ENCODE measurements at regions not wholly inside any gene's neighbourhood (a gene's known extent, or its start where the extent isn't known, plus 50 kb on each side); places are given as distances from the start of the nearest gene placed in this dataset.
"Not testable (repeated sequence)": the region's sequence is repeated elsewhere in the genome, so short reads cannot be mapped to it uniquely, and the experiment has no call there.

DNA sequence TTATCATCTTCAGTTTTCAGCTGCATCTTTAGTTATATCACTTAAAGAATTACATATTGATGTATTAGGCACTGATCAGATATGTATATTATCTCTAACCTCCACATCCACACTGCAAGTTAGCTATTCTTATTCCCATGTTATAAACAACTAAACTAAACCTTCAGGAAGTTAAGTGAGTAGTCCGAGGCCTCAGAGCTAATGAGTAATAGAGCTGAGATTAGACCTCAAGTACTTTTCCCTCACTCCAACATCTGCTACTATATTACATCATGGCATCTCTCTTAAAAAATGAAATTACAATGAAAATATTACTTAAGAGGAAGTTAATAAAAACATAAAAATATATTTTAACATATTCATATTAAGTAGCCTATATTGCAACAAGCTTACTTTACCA is 183.6 kb upstream of the MAP2 start:
- no peak for DNase-seq (ENCODE audit: low read depth, low spot score)
- no peak overlapping the region for H3K27ac ChIP-seq

DNA sequence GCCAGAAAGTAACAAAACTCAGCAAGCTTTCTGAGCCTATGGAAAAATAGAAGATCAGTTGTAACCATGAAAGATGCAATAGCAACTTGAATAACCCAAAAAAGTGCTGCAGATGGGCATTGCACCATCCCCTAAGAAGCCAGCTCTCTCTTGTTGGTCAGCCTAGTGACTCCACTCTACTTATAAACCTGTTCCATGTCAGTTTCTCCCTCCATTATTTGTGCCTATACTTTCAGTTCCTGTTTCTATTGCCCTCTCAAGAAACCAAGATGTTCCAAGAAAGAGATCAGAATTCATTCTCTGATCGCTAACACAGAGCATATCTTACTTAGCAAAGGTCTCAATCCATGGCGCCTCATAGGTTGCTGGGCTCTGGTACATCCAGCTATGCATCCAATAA is 170.3 kb upstream of the MAP2 start:
- no peak for DNase-seq (ENCODE audit: low read depth, low spot score)
- H3K27ac ChIP-seq: no peak overlapping the region

DNA sequence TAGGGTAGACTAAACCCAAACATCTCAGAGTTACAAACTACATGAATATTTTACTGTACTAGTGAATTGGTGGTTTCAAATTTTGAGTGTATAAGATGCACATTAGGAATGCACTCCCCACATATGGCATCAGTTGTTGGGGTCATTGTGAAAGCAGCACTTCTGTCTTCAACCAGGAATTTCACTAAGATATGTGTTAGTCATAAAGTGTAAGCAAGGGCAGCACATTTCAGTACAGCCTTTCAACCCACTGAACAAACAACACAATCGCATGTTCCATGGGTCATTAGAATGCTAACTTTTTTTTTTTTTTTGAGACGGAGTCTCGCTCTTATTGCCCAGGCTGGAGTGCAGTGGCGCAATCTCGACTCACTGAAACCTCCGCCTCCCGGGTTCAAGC is 164.1 kb upstream of the MAP2 start:
- no peak overlapping the region for H3K27ac ChIP-seq
- DNase-seq (ENCODE audit: low read depth, low spot score): no peak

DNA sequence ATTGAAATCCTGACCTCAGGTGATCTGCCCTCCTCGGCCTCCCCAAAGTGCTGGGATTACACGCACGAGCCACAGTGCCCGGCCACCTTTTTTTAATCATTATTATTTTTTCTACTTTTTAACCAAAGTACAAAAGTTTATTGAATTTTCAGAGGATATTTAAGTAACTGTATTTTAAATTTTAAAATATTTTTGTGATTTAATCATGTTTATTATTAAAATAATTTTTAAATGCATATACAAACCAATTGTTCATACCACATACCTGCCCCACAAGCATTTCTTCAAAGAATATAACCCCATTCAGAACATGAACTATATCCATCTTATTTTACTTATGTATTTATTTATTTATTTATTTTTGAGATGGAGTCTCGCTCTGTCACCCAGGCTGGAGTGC is 163.6 kb upstream of the MAP2 start:
- no peak for DNase-seq (ENCODE audit: low read depth, low spot score)
- no peak overlapping the region for H3K27ac ChIP-seq

DNA sequence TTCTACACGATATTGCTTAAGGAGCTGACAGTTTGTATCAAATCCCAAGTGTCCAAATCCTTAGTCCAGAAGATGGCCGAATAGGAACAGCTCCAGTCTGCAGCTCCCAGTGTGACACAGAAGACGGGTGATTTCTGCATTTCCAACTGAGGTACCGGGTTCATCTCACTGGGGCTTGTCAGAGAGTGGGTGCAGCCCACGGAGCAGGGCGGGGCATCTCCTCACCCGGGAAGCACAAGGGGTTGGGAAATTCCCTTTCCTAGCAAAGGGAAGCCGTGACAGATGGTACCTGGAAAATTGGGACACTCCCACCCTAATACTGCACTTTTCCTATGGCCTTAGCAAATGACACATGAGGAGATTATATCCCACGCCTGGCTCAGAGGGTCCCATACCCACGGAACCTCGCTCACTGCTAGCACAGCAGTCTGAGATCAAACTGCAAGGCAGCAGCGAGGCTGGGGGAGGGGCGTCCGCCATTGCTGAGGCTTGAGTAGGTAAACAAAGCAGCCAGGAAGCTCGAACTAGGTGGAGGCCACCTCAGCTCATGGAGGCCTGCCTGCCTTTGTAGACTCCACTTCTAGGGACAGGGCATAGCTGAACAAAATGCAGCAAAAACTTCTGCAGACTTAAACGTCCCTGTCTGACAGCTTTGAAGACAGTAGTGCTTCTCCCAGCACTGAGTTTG is 162.3 kb upstream of the MAP2 start:
- DNase-seq (ENCODE audit: low read depth, low spot score); H3K27ac ChIP-seq: not testable (repeated sequence)

DNA sequence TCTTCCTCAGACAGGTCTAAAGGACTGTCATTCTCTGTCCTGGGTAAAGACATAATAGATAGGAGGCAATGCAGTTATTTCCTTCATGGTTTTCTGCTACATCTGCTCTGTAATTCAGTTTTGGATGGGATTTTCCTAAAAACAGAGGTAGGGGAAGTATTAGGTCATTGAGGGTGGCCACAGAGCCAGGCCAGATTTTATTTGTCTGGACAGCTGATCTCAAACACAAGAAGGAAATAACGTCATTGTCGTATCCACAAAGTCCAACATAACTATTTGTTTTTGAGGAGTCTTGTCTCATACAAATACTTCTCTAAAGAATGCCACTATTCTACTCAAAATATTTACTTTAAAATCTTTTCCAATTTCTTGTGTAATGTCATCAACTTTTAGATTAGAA is 154.8 kb upstream of the MAP2 start:
- no peak for DNase-seq (ENCODE audit: low read depth, low spot score)
- H3K27ac ChIP-seq: no peak overlapping the region

DNA sequence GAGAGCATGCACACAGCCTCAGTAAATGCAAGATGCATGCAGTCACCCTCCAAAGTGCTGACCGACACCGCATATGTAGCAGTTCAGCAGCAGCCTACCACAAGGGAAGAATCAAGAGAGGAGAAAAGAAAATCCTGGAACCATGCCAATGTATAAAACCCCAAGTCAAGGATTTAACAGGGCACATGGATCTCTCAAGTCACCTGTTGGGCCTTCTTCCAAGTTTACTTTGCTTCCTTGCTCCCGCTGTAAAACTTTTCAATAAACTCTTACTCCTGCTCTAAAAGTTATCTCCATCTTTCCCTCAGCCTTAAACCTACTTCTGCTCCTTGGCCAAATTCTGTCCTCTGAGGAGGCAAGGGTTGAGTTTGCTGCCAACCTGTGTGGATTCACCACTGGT is 147.8 kb upstream of the MAP2 start:
- H3K27ac ChIP-seq: no peak overlapping the region
- no peak for DNase-seq (ENCODE audit: low read depth, low spot score)

DNA sequence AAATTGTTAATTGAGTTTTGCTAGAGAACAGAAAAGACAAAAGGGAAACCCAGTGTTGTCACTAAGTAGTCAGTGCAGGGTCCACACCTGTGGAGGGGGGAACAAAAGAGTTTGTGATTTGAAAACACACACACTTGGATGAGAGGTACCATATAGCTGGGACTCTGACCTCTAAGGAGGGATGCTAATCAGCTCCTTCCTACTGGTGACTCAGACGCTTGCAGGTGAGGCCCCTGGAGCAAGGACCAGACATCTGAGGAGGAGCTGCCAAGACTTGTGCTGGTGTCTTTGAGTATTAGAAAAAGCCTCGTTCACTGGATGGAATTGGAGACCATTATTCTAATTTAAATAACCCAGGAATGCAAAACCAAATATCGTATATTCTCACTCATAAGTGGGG is 146.4 kb upstream of the MAP2 start:
- no peak for DNase-seq (ENCODE audit: low read depth, low spot score)
- no peak overlapping the region for H3K27ac ChIP-seq

DNA sequence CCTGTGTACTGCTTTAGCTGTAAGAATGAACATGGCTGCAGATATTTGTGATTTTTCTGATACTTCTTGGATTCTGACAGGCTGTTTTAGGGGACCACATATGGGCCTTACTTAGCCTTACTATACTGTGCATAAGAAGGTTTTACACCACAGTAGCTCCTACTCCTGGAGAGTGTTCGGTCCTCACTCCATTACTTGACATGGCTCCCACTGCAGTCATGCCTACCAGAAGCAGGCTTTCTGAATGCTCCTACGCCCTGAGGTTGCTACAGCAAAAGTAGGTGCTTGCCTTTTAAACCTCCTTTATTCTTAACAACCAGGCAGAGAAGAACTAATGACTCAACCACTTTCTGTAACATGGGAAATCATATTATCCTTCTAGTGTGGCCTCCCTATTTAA is 125.2 kb upstream of the MAP2 start:
- no peak overlapping the region for H3K27ac ChIP-seq
- no peak for DNase-seq (ENCODE audit: low read depth, low spot score)

DNA sequence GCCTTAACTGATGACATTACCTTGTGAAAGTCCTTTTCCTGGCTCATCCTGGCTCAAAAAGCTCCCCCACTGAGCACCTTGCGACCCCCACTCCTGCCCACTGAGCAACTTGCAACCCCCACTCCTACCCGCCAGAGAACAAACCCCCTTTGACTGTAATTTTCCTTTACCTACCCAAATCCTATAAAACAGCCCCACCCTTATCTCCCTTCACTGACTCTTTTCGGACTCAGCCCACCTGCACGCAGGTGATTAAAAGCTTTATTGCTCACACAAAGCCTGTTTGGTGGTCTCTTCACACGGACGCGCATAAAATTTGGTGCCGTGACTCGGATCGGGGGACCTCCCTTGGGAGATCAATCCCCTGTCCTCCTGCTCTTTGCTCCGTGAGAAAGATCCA is 124.4 kb upstream of the MAP2 start:
- not testable (repeated sequence) for H3K27ac ChIP-seq; DNase-seq (ENCODE audit: low read depth, low spot score)

DNA sequence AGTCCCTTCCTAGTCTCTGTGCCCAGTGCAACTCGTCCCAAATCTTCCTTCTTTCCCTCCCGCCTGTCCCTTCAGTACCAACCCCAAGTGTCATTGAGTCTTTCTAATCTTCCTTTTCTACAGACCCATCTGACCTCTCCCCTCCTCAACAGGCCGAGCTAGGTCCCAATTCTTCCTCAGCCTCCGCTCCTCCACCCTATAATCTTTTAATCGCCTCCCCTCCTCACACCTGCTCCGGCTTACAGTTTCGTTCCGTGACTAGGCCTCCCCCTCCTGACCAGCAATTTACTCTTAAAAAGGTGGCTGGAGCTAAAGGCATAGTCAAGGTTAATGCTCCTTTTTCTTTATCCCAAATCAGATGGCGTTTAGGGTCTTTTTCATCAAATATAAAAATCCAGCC is 123.1 kb upstream of the MAP2 start:
- not testable (repeated sequence) for DNase-seq (ENCODE audit: low read depth, low spot score); H3K27ac ChIP-seq

DNA sequence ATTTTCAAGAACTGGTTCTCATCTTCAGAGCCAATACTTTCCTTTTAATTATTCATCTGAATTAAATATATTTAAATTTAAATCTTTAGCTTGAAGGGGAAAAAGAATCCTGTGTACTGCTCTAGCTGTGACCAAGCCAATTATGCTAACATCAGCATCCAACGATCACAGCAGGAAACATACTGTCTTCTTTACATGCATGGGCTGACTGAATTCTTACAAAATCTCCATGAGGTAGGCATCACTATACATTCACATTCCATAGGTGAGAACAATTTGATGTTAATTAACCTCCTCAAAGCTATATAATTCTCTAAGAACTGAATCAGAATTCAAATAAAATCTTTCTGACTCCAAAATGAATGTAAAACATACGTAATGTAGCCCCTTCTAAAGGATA is 118.8 kb upstream of the MAP2 start:
- DNase-seq (ENCODE audit: low read depth, low spot score): no peak
- no peak overlapping the region for H3K27ac ChIP-seq

DNA sequence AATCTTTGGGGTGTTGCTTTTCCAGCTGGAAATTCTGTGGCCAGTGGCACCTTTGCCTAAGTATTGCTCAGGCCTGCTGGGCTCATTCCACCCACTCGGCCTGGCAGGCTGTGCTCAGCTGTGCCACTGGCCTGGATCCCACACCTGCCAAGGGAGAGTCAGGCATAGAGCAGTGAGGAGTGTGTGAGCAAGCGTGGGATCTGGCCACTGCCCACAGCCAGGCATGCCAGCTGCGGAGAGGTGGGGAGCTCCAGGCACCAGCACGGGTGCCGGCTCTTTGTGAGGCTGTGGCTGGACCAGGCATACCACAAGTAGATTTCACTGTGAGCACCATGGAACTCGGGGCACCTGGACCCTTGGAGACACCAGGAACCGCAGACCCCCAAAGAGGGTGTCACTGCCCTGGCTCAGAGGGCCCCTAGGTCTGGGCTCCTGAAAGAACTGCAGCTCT is 118.1 kb upstream of the MAP2 start:
- no peak for DNase-seq (ENCODE audit: low read depth, low spot score)

DNA sequence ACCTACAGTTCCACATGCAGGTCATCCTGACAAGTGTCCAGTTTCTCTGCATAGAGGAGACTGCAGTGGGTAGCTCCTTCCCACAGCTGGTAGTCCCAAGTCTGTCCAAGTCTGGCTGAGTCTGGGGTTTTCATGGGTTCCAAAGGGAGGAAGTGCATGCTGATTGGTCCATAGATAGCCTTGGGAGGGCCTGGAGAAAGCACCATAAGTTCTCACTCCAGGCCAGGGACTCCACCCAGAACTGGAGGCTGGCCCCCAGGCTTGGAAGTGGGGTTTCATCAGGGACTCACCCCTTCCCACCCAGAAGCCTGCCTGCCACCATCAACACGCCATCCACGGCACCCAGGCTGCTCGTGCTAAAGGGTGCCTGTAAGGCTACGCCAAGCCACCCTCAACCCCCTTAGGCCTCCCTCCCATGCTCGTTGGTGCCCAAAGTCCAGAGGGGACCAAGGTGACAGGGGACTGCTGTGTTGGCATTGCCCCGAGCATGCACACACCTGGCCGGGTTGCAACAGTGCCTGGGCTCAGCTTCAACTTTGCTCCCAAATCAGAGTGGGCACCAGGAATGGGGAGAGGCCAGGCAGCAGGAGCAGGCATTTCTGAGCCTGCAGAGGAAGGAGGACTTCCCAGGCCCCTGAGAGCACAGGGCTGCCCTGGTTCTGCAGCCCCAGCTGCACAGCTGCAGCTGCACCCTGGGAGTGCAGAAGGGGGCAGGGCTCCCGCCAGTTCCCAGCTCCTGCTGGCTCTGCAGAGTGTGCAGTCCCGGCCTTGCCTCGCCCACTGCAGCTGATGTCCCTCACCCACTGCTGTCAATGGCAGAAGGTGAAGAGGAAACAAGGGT is 116.5 kb upstream of the MAP2 start:
- DNase-seq (ENCODE audit: low read depth, low spot score): no peak
- no peak overlapping the region for H3K27ac ChIP-seq

More for the DNA sequence above, 118.1 kb upstream of the MAP2 start:
- no peak overlapping the region for H3K27ac ChIP-seq

DNA sequence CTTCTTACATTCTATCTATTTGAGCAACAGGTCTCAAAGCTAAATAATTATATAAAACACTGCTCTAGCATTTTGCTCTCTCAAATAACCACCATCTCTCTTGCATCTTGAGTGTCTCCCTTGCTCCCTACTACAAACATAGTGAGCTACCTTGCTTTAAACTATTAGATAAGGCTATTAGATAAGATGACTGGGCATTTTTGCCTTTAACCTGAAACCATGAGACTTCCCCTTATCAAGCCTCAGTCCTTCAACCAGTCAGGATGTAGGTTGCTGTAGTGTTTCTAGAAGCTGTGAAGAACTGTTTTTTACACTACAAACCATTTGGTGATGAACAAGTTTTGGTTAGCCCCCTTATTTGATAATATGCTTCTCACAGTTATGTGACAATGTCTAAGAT is 115.4 kb upstream of the MAP2 start:
- H3K27ac ChIP-seq: no peak overlapping the region
- DNase-seq (ENCODE audit: low read depth, low spot score): no peak

DNA sequence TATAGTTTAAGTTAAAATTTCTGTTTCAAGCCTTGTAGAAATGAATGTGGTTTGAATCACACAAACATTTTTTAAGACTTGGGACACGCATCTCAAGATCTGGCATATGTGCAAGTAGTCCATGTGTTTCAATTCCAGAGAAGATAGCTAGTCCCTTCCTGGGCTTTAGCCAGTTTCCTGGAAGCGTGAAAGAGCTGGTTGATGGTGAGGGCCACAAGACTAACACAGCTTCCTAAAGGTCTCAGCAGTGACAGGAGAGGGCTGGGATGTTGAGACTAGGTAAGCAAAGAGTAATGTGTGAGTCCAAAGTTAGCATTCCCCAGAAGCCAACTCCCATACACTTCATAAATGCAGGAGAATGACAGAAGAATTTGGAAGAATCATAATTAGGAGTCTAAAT is 111.9 kb upstream of the MAP2 start:
- no peak overlapping the region for H3K27ac ChIP-seq
- no peak for DNase-seq (ENCODE audit: low read depth, low spot score)

DNA sequence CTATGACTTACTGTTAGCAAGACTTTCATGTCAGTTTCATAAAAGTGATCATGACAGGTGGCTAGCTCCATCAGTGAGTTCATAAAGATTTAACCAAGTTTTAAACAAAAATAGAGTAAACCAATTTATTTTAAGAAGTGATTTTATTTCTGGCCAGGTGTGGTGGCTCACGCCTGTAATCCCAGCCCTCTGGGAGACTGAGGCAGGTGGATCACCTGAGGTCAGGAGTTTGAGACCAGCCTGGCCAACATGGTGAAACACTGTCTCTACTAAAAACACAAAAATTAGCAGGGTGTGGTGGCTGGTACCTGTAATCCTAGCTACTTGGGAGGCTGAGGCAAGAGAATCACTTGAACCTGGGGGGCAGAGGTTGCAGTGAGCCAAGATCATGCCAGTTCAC is 111.4 kb upstream of the MAP2 start:
- H3K27ac ChIP-seq; DNase-seq (ENCODE audit: low read depth, low spot score): not testable (repeated sequence)

DNA sequence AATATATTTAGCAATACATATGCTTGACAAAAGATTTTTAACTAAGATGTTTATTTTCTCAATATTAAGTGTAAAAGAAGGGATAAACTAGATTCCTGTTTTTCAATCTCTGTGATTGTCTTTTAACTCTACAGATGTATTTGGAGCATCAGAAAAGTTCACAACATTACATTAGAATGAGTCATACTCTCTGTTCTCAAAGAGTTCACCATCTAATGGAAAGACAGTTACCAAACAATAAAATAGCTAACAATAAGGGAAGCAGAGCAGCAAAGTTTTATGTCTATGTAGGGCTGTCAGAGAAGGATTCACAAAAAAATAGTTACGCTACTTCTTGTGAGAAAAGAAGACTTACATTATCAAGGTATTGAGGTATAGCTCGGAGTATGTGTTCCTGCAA is 109.2 kb upstream of the MAP2 start:
- H3K27ac ChIP-seq: no peak overlapping the region
- DNase-seq (ENCODE audit: low read depth, low spot score): no peak

DNA sequence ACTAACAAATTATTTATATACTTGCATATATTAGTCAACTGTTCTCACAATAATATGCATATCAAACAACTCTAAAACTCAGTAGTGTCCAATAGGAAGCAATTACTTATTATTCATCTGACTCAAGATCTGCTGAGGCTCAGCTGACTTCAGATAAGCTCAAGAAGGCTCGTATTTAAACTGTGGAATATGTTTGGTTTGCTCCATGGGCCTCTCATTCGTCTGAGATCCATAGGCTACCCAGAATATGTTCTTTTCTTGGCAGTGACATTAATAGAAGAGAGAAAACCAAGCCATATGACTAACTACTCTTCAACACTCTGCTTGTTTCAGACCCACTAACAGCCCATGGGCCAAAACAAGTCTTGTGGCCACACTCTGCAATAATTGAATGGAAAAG is 107.7 kb upstream of the MAP2 start:
- H3K27ac ChIP-seq: no peak overlapping the region
- DNase-seq (ENCODE audit: low read depth, low spot score): no peak

DNA sequence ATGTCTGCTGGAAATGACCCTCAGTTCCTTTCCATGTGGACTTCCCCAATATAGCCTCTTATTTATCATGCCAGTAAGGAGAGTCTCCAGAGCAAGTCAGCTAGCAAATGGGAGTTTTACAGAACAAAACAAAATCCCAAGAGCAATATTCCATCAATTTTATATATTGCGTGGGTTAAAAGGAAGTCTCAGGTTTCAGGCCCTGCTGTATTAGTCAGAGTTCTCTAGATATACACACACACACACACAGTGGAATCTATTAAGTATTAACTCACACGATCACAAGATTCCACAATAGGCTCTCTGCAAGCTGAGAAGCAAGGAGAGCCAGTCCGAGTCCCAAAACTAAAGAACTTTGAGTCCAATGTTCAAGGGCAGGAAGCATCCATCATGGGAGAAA is 102.8 kb upstream of the MAP2 start:
- no peak for DNase-seq (ENCODE audit: low read depth, low spot score)
- H3K27ac ChIP-seq: no peak overlapping the region

DNA sequence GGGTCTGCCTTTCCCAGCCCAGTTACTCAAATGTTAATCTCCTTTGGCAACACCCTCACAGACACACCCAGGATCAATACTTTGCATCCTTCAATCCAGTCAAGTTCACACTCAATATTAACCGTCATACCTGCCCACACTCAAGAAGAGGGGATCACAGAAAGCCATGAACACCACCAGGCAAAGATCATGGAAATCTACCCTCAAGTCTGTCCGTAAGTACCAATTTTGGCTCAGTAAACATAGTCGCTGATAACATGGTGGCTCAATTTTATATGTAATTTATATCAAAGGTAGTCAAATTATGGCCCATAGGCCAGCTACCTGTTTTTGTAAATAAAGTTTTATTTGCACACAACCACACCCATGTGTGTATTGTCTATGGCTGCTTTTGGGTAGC is 102.3 kb upstream of the MAP2 start:
- no peak overlapping the region for H3K27ac ChIP-seq

DNA sequence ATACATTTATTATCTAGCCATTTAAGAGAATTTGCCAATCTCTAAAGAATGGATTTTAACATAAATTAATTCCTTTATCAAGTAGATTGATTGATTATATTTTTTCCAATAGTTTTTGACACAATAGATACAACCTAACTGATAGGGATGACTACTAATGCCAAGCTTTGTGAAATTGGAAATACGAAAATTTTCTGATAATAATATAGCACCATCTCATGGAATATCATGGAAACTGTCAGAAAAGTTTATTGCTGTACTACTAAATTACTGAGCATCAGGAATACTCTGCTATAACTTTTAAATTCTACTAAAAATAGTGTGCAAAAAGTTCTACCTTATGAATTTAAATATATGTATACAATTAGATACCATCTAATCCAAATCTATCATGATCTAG is 101.8 kb upstream of the MAP2 start:
- DNase-seq (ENCODE audit: low read depth, low spot score): no peak
- no peak overlapping the region for H3K27ac ChIP-seq

More for the DNA sequence above, 102.3 kb upstream of the MAP2 start:
- no peak for DNase-seq (ENCODE audit: low read depth, low spot score)
